Vagina (tissue), 2 donors: ENCODE measurements at regions not wholly inside any gene's neighbourhood (a gene's known extent, or its start where the extent isn't known, plus 50 kb on each side); places are given as distances from the start of the nearest gene placed in this dataset.
"Not testable (repeated sequence)": the region's sequence is repeated elsewhere in the genome, so short reads cannot be mapped to it uniquely, and the experiment has no call there.

ENCODE experiments used
- CTCF ChIP-seq, 3 experiments: fragments of 450-650 bp in 2 of 3; fragments of 200-600 bp in 1 of 3; sonication (generic) in 1 of 3; IDR thresholded peaks; one replicate each; pipeline ENCODE4 v1.5.1; 2017 to 2019; ENCODE audit warnings: antibody characterized with exemption in 3 of 3, mild to moderate bottlenecking in 2 of 3, moderate library complexity in 2 of 3
- POLR2A ChIP-seq, 2 donors: fragments of 450-650 bp; IDR thresholded peaks; one replicate each; pipeline ENCODE4 v1.6.1; 2017; ENCODE audit warnings: antibody characterized with exemption in 2 of 2, mild to moderate bottlenecking in 2 of 2, moderate library complexity in 2 of 2
- POLR2AphosphoS5 ChIP-seq, 2 donors: sonication (generic); formaldehyde crosslinking; IDR thresholded peaks; one replicate each; pipeline ENCODE4 v1.9.0; 2017; ENCODE audit warnings: antibody characterized with exemption in 2 of 2, mild to moderate bottlenecking in 2 of 2, low read depth in 1 of 2; ENCODE audit not compliant: insufficient read depth in 1 of 2

GRCh38 chr3:48068320-48068719 lies 52.1 kb upstream of the MAP4 start:
- not testable (repeated sequence) for TF ChIP-seq CTCF (IDR thresholded peaks at IDR 0.05); POLR2AphosphoS5 (IDR thresholded peaks at IDR 0.05; ENCODE audit: insufficient read depth in 1 of 2, low read depth in 1 of 2); POLR2A (IDR thresholded peaks at IDR 0.05)
